Sigmoid colon (tissue), 6 donors: ENCODE measurements at regions not wholly inside any gene's neighbourhood (a gene's known extent, or its start where the extent isn't known, plus 50 kb on each side); places are given as distances from the start of the nearest gene placed in this dataset.

Experiments
- DNase-seq: peaks from one replicate; pipeline ENCODE4 v3.0.0-alpha.2; 2019
- H3K27ac ChIP-seq, 4 donors: fragments of 200-600 bp; sonication (generic); one replicate each; pipeline ENCODE4 v1.5.1; 2016 to 2019; ENCODE audit warnings: mild to moderate bottlenecking in 1 of 4
- H3K27me3 ChIP-seq, 3 donors: fragments of 200-600 bp; sonication (generic); one replicate each; pipeline ENCODE4 v1.5.1; 2019; ENCODE audit warnings: mild to moderate bottlenecking in 1 of 3
- H3K36me3 ChIP-seq, 4 donors: fragments of 200-600 bp; sonication (generic); one replicate each; pipeline ENCODE4 v1.5.1; 2016 to 2019
- H3K4me1 ChIP-seq, 4 donors: fragments of 200-600 bp; sonication (generic); one replicate each; pipeline ENCODE4 v1.5.1; 2017 to 2019
- H3K4me3 ChIP-seq, 4 donors: fragments of 200-600 bp; sonication (generic); one replicate each; pipeline ENCODE4 v1.5.1; 2017 to 2019; ENCODE audit warnings: mild to moderate bottlenecking in 2 of 4, moderate library complexity in 1 of 4
- H3K9me3 ChIP-seq, 4 donors: fragments of 200-600 bp in 3 of 4; sonication (generic) in 3 of 4; one replicate each; pipeline versions ENCODE4 v1.5.1 to v1.6.1; 2013 to 2019
- EP300 ChIP-seq, 4 donors: sonication (generic); formaldehyde crosslinking; IDR thresholded peaks; one replicate each; pipeline ENCODE4 v1.6.1; 2017; ENCODE audit warnings: antibody characterized with exemption in 4 of 4
- POLR2A ChIP-seq, 2 donors: fragments of 450-650 bp; IDR thresholded peaks; one replicate each; pipeline ENCODE4 v1.6.1; 2016; ENCODE audit warnings: antibody characterized with exemption in 2 of 2, mild to moderate bottlenecking in 2 of 2, moderate library complexity in 2 of 2
- POLR2AphosphoS5 ChIP-seq, 4 donors: sonication (generic); formaldehyde crosslinking; IDR thresholded peaks; one replicate each; pipeline ENCODE4 v1.6.1; 2017; ENCODE audit warnings: antibody characterized with exemption in 4 of 4
- WGBS, 2 donors: extraction: QIAGEN DNeasy Blood & Tissue Kit; methylation state at CpG; one replicate each; pipeline ENCODE4 v1.1.7; 2013; 5-methylcytosine and 5-hydroxymethylcytosine counted together
- intact Hi-C: fragments of 100-400 bp; cut with DNase I; formaldehyde crosslinking; loops from one replicate; pipeline ENCODE4 v1.15.1; 2023
- TF ChIP-seq, protein P1 (sequence below), 4 experiments: fragments of 450-650 bp in 3 of 4; fragments of 200-600 bp in 1 of 4; IDR thresholded peaks; one replicate each; pipeline ENCODE4 v1.5.1; 2016 to 2019; ENCODE audit warnings: antibody characterized with exemption in 4 of 4, mild to moderate bottlenecking in 3 of 4, moderate library complexity in 2 of 4
- donor health status: healthy with polysubstance abuse.
- donor health status: healthy.

GRCh38 chr20:55626716-55627115 is 378.6 kb downstream of the CBLN4 start:
- Histone ChIP-seq H3K36me3 (no peaks in the 10 kb centered on the region), H3K4me3 (no peak overlapping the region), H3K4me1 (no peaks in the 10 kb centered on the region), H3K27me3 (no peaks in the 10 kb centered on the region), H3K9me3 (peaks cover 0 to 3% (median 0%) of the 10 kb centered on the region in 4 donors), H3K27ac (no peak overlapping the region)
- intact Hi-C loops = no loop called here
- TF ChIP-seq EP300 (IDR thresholded peaks at IDR 0.05) (no peak), POLR2A (IDR thresholded peaks at IDR 0.05) (no peak), POLR2AphosphoS5 (IDR thresholded peaks at IDR 0.05) (no peak)
- TF ChIP-seq, protein P1, sequence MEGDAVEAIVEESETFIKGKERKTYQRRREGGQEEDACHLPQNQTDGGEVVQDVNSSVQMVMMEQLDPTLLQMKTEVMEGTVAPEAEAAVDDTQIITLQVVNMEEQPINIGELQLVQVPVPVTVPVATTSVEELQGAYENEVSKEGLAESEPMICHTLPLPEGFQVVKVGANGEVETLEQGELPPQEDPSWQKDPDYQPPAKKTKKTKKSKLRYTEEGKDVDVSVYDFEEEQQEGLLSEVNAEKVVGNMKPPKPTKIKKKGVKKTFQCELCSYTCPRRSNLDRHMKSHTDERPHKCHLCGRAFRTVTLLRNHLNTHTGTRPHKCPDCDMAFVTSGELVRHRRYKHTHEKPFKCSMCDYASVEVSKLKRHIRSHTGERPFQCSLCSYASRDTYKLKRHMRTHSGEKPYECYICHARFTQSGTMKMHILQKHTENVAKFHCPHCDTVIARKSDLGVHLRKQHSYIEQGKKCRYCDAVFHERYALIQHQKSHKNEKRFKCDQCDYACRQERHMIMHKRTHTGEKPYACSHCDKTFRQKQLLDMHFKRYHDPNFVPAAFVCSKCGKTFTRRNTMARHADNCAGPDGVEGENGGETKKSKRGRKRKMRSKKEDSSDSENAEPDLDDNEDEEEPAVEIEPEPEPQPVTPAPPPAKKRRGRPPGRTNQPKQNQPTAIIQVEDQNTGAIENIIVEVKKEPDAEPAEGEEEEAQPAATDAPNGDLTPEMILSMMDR (IDR thresholded peaks at IDR 0.05) = no peak
- DNase-seq = no peak
- 88 to 95% methylated on average over 4 of the region's 4 CpGs for WGBS, 2 donors

GRCh38 chr20:55616367-55616766 is 389.0 kb downstream of the CBLN4 start:
- H3K9me3 ChIP-seq = no peaks in the 10 kb centered on the region
- no peak overlapping the region for H3K4me3 ChIP-seq
- TF ChIP-seq EP300 (IDR thresholded peaks at IDR 0.05) (no peak), POLR2AphosphoS5 (IDR thresholded peaks at IDR 0.05) (no peak)
- TF ChIP-seq, protein P1 (IDR thresholded peaks at IDR 0.05) = no peak
- 88 to 90% methylated on average over 8 of the region's 8 CpGs for WGBS, 2 donors
- no peaks in the 10 kb centered on the region for H3K36me3 ChIP-seq
- no peak for DNase-seq
- intact Hi-C loops = no loop called here
- H3K4me1 ChIP-seq = no peaks in the 10 kb centered on the region
- H3K27ac ChIP-seq = no peak overlapping the region
- no peaks in the 10 kb centered on the region for H3K27me3 ChIP-seq

DNA sequence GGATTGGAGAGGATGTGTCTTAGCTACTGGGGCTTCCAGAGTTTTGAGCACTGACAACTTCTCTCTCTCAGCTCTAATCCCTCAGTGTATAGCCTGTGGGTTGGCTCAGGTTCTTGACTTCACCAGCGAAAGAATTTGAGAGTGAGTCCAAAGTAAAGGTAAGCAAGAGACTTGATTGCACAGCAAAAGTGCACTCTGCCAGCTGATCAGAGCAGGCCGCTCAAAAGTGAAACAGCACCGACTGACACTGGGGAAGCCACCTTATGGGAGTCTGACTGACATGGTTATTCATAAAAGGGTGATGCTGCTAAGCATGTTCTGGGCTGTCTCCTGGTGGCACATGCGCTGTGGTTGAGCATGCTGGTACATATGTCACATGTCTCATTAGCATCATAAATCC is 389.5 kb downstream of the CBLN4 start:
- intact Hi-C loops = no loop called here
- Histone ChIP-seq H3K4me3 (no peak overlapping the region), H3K36me3 (no peaks in the 10 kb centered on the region), H3K27me3 (no peaks in the 10 kb centered on the region), H3K27ac (no peak overlapping the region), H3K9me3 (no peaks in the 10 kb centered on the region), H3K4me1 (no peaks in the 10 kb centered on the region)
- TF ChIP-seq EP300 (IDR thresholded peaks at IDR 0.05) (no peak), POLR2A (IDR thresholded peaks at IDR 0.05) (no peak), POLR2AphosphoS5 (IDR thresholded peaks at IDR 0.05) (no peak)
- TF ChIP-seq, protein P1 (IDR thresholded peaks at IDR 0.05) = no peak
- no peak for DNase-seq
- WGBS, 2 donors = 91 to 95% methylated on average over 4 of the region's 4 CpGs

DNA sequence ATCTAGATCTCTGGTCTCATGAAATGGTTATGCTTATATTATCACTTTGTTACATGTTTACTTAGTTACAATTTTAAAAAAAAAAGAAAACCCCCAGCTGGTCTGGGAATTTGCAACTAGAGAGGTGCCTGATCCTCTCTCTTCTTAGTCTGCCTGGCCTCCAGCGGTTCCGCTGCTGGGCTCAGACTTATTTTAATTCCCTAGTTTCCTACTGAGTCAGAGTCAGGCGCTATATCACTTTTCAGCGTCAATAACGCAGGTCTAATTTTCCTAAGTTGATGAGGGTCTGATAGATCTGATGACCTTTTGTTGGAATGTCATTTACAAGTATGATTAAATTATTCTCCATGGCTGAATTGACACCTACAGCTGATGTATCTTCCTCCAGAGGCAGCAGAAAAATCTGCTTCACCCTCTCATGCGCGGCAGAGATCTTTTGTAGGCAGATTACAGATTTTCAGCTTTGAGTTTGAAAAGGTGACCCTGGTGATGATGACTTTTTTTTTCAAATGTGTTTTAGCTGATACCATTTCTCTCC is 391.0 kb downstream of the CBLN4 start:
- Histone ChIP-seq H3K27me3 (no peaks in the 10 kb centered on the region), H3K9me3 (no peaks in the 10 kb centered on the region), H3K4me3 (no peak overlapping the region), H3K27ac (no peak overlapping the region), H3K4me1 (no peaks in the 10 kb centered on the region), H3K36me3 (no peaks in the 10 kb centered on the region)
- 87 to 88% methylated on average over 7 of the region's 7 CpGs for WGBS, 2 donors
- TF ChIP-seq, protein P1 (IDR thresholded peaks at IDR 0.05) = no peak
- TF ChIP-seq POLR2A (IDR thresholded peaks at IDR 0.05) = no peak
- TF ChIP-seq POLR2AphosphoS5 (IDR thresholded peaks at IDR 0.05) = no peak
- no peak for TF ChIP-seq EP300 (IDR thresholded peaks at IDR 0.05)
- DNase-seq = no peak
- intact Hi-C loops = no loop called here

GRCh38 chr20:55610756-55611155 is 394.6 kb downstream of the CBLN4 start:
- Histone ChIP-seq H3K36me3 (no peaks in the 10 kb centered on the region), H3K4me3 (no peak overlapping the region), H3K27ac (no peak overlapping the region), H3K27me3 (no peaks in the 10 kb centered on the region), H3K4me1 (no peaks in the 10 kb centered on the region), H3K9me3 (no peaks in the 10 kb centered on the region)
- DNase-seq = no peak
- TF ChIP-seq, protein P1 (IDR thresholded peaks at IDR 0.05) = no peak
- TF ChIP-seq POLR2A (IDR thresholded peaks at IDR 0.05) (no peak), POLR2AphosphoS5 (IDR thresholded peaks at IDR 0.05) (no peak), EP300 (IDR thresholded peaks at IDR 0.05) (no peak)
- intact Hi-C loops = no loop called here
- 77 to 88% methylated on average over 4 of the region's 4 CpGs for WGBS, 2 donors
